LNCaP clone FGC (cell line): ENCODE measurements at regions not wholly inside any gene's neighbourhood (a gene's known extent, or its start where the extent isn't known, plus 50 kb on each side); places are given as distances from the start of the nearest gene placed in this dataset.

Experiments used
- DNase-seq: peaks from one replicate; pipeline ENCODE4 v3.0.0-alpha.2; 2011; ENCODE audit warnings: low read depth
- H3K4me3 ChIP-seq: 2 replicates; pipeline ENCODE4 v1.5.1; 2011; ENCODE audit warnings: mild to moderate bottlenecking, low read depth, low read length, control low read depth
- TF ChIP-seq, protein P1 (sequence below): IDR thresholded peaks from 2 replicates; pipeline ENCODE4 v1.5.1; 2012; ENCODE audit warnings: mild to moderate bottlenecking; ENCODE audit not compliant: control insufficient read depth, insufficient read depth; ENCODE audit errors: extremely low read depth

DNA sequence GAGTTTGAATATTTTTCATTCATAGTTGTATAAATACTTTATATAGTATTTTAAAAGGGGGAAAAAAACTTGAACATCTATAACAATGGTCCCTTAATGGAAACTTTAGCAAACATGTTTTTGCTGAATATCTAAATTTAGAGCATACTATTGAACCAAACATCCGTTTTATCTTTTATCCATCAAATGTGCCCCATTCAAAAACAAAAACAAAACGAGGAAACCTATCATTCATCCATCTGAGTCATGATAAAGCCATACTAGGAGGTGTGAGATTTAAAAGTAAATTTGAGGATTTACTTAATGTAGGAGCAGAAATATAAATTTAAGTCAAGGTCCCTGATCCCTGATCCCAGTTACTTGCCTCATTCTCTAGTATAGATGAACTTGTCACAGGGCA lies 463.6 kb upstream of the MDFIC2 start:
- no peak overlapping the region for H3K4me3 ChIP-seq
- TF ChIP-seq, protein P1, sequence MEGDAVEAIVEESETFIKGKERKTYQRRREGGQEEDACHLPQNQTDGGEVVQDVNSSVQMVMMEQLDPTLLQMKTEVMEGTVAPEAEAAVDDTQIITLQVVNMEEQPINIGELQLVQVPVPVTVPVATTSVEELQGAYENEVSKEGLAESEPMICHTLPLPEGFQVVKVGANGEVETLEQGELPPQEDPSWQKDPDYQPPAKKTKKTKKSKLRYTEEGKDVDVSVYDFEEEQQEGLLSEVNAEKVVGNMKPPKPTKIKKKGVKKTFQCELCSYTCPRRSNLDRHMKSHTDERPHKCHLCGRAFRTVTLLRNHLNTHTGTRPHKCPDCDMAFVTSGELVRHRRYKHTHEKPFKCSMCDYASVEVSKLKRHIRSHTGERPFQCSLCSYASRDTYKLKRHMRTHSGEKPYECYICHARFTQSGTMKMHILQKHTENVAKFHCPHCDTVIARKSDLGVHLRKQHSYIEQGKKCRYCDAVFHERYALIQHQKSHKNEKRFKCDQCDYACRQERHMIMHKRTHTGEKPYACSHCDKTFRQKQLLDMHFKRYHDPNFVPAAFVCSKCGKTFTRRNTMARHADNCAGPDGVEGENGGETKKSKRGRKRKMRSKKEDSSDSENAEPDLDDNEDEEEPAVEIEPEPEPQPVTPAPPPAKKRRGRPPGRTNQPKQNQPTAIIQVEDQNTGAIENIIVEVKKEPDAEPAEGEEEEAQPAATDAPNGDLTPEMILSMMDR = no peak
- DNase-seq = no peak

DNA sequence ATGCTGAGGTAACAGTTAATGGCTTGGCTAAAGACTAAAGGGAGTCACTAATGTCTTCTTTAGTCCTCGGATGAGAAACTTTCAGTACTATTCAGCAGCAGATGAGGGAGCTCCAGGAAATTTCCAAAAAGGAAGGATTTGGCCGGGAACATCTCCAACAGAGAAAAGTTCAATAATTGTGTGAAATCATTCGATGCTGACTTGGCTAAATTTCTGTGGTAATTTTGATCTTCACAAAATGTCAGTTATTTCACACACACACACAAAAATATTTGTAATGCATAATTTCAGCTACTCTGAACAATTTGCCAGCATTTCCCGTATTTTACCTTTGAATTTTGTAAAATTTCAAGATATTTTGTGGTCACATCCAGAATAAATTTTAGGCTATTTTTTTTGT lies 462.8 kb upstream of the MDFIC2 start:
- no peak overlapping the region for H3K4me3 ChIP-seq
- no peak for DNase-seq
- TF ChIP-seq, protein P1 = no peak

DNA sequence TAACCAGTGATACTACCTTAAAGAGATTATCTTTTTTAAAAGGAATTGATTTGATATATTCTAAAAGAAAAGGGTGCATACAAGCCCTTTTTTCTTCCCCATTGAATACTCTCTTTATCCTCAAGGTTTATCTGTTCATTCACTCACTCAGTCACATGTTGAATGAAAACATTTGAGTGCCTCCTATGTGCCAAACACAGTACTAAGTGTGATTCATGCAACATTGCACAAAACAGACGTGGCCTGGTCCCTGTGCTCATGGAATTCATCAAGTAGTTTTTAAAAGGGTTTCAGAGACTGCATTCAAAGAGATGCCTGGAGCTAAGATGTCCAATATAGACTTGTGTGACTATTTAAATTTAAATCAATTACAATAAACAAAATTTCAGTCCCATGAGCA lies 462.2 kb upstream of the MDFIC2 start:
- no peak overlapping the region for H3K4me3 ChIP-seq
- DNase-seq = no peak
- TF ChIP-seq, protein P1 = no peak

DNA sequence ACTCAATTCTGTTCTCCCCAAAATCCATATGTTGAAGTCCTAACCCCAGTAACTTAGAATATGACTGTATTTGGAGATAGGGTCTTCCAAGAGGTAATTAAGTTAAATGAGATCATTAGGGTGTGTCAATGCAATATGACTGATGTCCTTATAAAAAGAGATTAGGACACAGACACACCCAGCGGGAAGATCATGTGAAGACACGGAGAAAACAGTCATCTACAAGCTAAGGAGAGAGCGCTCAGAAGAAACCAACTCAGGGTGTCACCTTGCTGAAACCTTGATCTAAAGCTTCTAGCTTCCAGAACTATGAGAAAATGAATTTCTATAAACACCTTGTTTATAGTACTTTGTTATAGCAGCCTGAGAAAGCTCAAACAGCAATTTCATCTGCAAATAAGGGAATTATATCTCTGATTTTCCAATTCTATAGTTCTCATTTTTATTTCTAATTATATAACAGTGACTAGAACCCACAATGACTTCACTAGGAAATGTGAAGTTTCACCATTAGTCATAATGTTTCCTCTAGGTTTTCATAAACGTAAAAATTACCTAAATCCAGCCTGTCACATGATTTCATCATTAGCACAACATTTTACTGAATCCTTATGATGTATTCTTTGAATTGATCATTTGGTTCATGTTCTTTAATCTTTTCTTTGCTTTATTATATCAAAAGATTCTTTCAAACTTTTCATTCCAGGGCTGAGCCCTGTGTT lies 459.1 kb upstream of the MDFIC2 start:
- no peak for DNase-seq
- TF ChIP-seq, protein P1 = no peak
- H3K4me3 ChIP-seq = no peak overlapping the region

DNA sequence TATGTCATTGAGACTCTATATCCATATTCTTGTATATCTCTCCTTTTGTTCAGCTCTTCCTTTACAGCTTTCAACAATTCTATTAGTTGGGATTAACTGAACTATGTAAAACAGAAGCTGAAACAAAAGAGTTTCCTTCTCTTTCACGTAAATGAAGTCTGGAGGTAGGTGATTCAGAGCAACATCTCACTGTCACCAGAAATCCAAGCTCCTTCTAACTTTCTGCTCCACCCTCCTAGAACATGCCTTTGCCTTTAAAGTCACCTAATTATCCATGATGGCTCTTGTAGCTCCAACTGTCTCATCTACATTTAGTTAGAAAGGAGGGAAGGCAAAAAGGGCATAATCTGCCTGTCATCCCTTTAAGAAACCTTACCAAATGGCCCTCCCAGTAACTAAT lies 458.2 kb upstream of the MDFIC2 start:
- H3K4me3 ChIP-seq = no peak overlapping the region
- DNase-seq = no peak
- TF ChIP-seq, protein P1 = no peak

DNA sequence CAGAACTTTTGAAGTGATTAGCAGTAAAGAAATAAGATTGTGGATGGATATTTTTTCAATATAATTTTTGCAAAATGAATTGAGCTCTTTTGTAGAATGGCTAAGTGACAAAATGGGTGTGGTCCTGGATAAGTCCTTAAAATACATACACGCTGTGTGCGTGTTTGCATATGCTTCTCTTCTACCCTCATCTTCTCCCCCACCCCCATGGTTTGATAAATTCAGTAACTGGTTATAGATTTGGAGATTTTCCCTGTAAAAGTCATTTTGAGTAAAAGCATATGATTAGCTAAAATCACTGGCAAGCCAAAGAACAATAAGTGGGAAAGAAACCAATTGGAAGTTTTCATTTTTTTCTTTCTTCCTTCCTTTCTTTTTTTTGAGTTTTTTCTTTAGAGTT lies 453.9 kb upstream of the MDFIC2 start:
- TF ChIP-seq, protein P1 = no peak

DNA sequence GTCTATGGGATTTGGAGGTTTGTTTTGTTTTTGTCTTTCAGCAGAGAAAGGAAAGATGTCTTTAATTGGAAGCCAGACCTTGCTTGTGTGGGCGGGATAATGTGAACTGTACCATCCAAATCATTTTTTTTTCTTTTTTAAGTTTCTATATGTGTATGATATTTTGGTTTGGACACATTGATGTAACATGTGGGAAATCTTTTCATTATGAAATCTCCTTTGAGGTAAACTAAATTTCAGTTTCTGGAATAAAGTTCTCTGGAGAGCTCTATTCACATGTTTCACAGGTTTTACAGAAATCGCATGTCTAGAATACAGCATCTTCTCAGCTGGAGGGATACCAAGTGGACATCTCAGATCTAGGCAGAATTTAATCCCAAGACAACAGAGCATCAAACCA lies 451.5 kb upstream of the MDFIC2 start:
- no peak overlapping the region for H3K4me3 ChIP-seq
- TF ChIP-seq, protein P1 = no peak
- DNase-seq = no peak

More for the DNA sequence above, 453.9 kb upstream of the MDFIC2 start:
- H3K4me3 ChIP-seq = no peak overlapping the region
- no peak for DNase-seq
